ENCODE measurements at regions not wholly inside any gene's neighbourhood (a gene's known extent, or its start where the extent isn't known, plus 50 kb on each side); places are given as distances from the start of the nearest gene placed in this dataset.

DNA sequence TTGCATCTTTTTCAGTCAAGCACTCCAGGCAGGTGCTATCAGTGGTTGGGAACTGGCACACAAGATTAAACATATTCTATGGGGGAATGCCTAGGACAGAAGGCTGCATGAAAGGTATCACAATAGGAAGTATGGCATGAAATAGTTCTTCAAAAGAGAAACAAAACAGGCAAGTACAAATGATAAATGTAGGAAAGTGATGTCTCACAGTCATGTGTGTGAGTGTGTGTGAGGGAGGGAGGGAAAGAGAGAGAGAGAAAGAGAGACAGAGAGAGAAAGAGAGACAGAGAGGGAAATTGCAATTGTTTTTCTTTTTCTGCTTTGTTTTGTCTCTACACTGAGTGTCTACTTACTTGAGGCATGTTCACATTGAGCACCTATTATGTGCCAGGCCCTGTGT lies 456.3 kb downstream of the MIAT start:
- no peak overlapping the region for H3K9ac ChIP-seq (ENCODE audit: extremely low read depth, insufficient read length, low read length)
- H2BK5ac ChIP-seq (ENCODE audit: insufficient read length, low read length), result no peak overlapping the region
- H4K91ac ChIP-seq (ENCODE audit: insufficient read length, low read depth, low read length), result no peak overlapping the region
- H2BK12ac ChIP-seq (ENCODE audit: insufficient read length, low read depth, low read length), result no peak overlapping the region
- no peak overlapping the region for H2AK5ac ChIP-seq (ENCODE audit: insufficient read length, low read length)
- H2BK15ac ChIP-seq (ENCODE audit: low read depth, low read length), result no peak overlapping the region
- no peaks in the 10 kb centered on the region for H3K27me3 ChIP-seq (ENCODE audit: insufficient read depth, low read length)
- 0 out of 2 replicates have a peak, but pooled peaks cover 2% of the 10 kb centered on the region for H3K4me1 ChIP-seq (ENCODE audit: insufficient read depth, low read length)
- Mint-ChIP-seq H3K4me1 (peaks cover 4 to 17% of the 10 kb centered on the region in 2 experiments; a peak in 3 of 4 replicates), H3K27me3 (ENCODE audit: low read depth) (peaks cover 6% of the 10 kb centered on the region), H3K27ac (no peak overlapping the region), H3K9me3 (no peaks in the 10 kb centered on the region; a peak in 1 of 5 replicates), H3K4me3 (no peak overlapping the region), H3K36me3 (ENCODE audit: insufficient read depth in 1 of 3, low read depth in 3 of 3) (no peaks in the 10 kb centered on the region)
- H2BK120ac ChIP-seq (ENCODE audit: low read depth, low read length, poor library complexity, severe bottlenecking), result no peak overlapping the region
- H3K79me2 ChIP-seq (ENCODE audit: insufficient read depth, low read length), result no peaks in the 10 kb centered on the region
- no peak overlapping the region for H4K5ac ChIP-seq (ENCODE audit: insufficient read length, low read depth, low read length)
- H3T11ph ChIP-seq (ENCODE audit: low read length), result no peak overlapping the region
- H3K23me2 ChIP-seq (ENCODE audit: insufficient read length, low read depth, low read length, poor library complexity, severe bottlenecking), result no peaks in the 10 kb centered on the region
- H3K9me3 ChIP-seq (ENCODE audit: control insufficient read depth, low read depth, low read length), result no peaks in the 10 kb centered on the region
- H3K27ac ChIP-seq (ENCODE audit: insufficient read length, low read depth, low read length), result no peak overlapping the region
- no peak for DNase-seq
- H2AFZ ChIP-seq (ENCODE audit: low read length), result no peak overlapping the region
- H3K79me1 ChIP-seq (ENCODE audit: insufficient read depth, low read depth, low read length, poor library complexity, severe bottlenecking), result no peaks in the 10 kb centered on the region
- TF ChIP-seq, protein P1, sequence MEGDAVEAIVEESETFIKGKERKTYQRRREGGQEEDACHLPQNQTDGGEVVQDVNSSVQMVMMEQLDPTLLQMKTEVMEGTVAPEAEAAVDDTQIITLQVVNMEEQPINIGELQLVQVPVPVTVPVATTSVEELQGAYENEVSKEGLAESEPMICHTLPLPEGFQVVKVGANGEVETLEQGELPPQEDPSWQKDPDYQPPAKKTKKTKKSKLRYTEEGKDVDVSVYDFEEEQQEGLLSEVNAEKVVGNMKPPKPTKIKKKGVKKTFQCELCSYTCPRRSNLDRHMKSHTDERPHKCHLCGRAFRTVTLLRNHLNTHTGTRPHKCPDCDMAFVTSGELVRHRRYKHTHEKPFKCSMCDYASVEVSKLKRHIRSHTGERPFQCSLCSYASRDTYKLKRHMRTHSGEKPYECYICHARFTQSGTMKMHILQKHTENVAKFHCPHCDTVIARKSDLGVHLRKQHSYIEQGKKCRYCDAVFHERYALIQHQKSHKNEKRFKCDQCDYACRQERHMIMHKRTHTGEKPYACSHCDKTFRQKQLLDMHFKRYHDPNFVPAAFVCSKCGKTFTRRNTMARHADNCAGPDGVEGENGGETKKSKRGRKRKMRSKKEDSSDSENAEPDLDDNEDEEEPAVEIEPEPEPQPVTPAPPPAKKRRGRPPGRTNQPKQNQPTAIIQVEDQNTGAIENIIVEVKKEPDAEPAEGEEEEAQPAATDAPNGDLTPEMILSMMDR (conservative IDR thresholded peaks at IDR 0.05), result no peak
- H3K4me2 ChIP-seq (ENCODE audit: insufficient read depth, insufficient read length, low read length), result no peak overlapping the region
- no peaks in the 10 kb centered on the region for H4K20me1 ChIP-seq (ENCODE audit: control insufficient read depth, insufficient read depth, insufficient read length)
- H3K18ac ChIP-seq (ENCODE audit: insufficient read length, low read depth, low read length), result no peak overlapping the region
- H3K23ac ChIP-seq (ENCODE audit: insufficient read length, low read depth, low read length), result no peak overlapping the region
- H4K8ac ChIP-seq (replicated peaks; ENCODE audit: insufficient read length, low read depth, low read length), result no peak overlapping the region
- H3K14ac ChIP-seq (ENCODE audit: insufficient read depth, low read length), result no peak overlapping the region
- no peak overlapping the region for H3K56ac ChIP-seq (ENCODE audit: insufficient read length, low read depth, low read length)
- H2BK20ac ChIP-seq (ENCODE audit: low read depth, low read length, poor library complexity, severe bottlenecking), result no peak overlapping the region
- H3K4ac ChIP-seq (ENCODE audit: low read depth, low read length), result no peak overlapping the region
